Ascending aorta (tissue), 2 donors: ENCODE measurements at regions not wholly inside any gene's neighbourhood (a gene's known extent, or its start where the extent isn't known, plus 50 kb on each side); places are given as distances from the start of the nearest gene placed in this dataset.

Experiments used
- DNase-seq, 2 donors: peaks; one replicate each; pipeline ENCODE4 v3.0.0-alpha.2; 2019; ENCODE audit warnings: low spot score in 2 of 2
- H3K27ac ChIP-seq, 2 donors: fragments of 200-600 bp; sonication (generic); one replicate each; pipeline ENCODE4 v1.5.1; 2016 to 2017; ENCODE audit warnings: mild to moderate bottlenecking in 1 of 2
- H3K27me3 ChIP-seq: fragments of 200-600 bp; sonication (generic); one replicate; pipeline ENCODE4 v1.5.1; 2017
- H3K36me3 ChIP-seq, 2 donors: fragments of 200-600 bp; sonication (generic); one replicate each; pipeline ENCODE4 v1.5.1; 2016
- H3K4me1 ChIP-seq, 2 donors: fragments of 200-600 bp; sonication (generic); one replicate each; pipeline ENCODE4 v1.5.1; 2016 to 2017; ENCODE audit warnings: mild to moderate bottlenecking in 1 of 2
- H3K4me3 ChIP-seq, 2 donors: fragments of 200-600 bp; sonication (generic); one replicate each; pipeline ENCODE4 v1.5.1; 2016 to 2017; ENCODE audit warnings: mild to moderate bottlenecking in 1 of 2
- H3K9me3 ChIP-seq, 2 donors: fragments of 200-600 bp; sonication (generic); one replicate each; pipeline ENCODE4 v1.5.1; 2016
- CTCF ChIP-seq, 3 experiments: fragments of 200-600 bp in 2 of 3; fragments of 450-650 bp in 1 of 3; sonication (generic) in 2 of 3; IDR thresholded peaks; one replicate each; pipeline ENCODE4 v1.5.1; 2016 to 2019; ENCODE audit warnings: antibody characterized with exemption in 3 of 3, mild to moderate bottlenecking in 1 of 3, moderate library complexity in 1 of 3
- intact Hi-C: fragments of 100-400 bp; cut with DNase I; formaldehyde crosslinking; loops from one replicate; pipeline ENCODE4 v1.15.1; 2023

- no peak for DNase-seq
- Histone ChIP-seq H3K27ac (no peak overlapping the region), H3K9me3 (no peaks in the 10 kb centered on the region), H3K4me3 (no peak overlapping the region), H3K4me1 (no peaks in the 10 kb centered on the region), H3K36me3 (no peaks in the 10 kb centered on the region), H3K27me3 (no peaks in the 10 kb centered on the region)
- intact Hi-C loops: no loop called here
- TF ChIP-seq CTCF (IDR thresholded peaks at IDR 0.05): no peak
Observed at GRCh38 chr12:42691991-42692557, 102.5 kb upstream of the PRICKLE1 start.

- Histone ChIP-seq H3K36me3 (no peaks in the 10 kb centered on the region), H3K9me3 (no peaks in the 10 kb centered on the region), H3K4me3 (no peak overlapping the region), H3K27me3 (no peaks in the 10 kb centered on the region), H3K4me1 (no peaks in the 10 kb centered on the region), H3K27ac (no peak overlapping the region)
- intact Hi-C loops: no loop called here
- no peak for DNase-seq
- no peak for TF ChIP-seq CTCF (IDR thresholded peaks at IDR 0.05)
Observed at GRCh38 chr12:42690264-42690663, 100.7 kb upstream of the PRICKLE1 start.

- intact Hi-C loops: no loop called here
- Histone ChIP-seq H3K27ac (no peak overlapping the region), H3K36me3 (no peaks in the 10 kb centered on the region), H3K4me3 (no peak overlapping the region), H3K4me1 (no peaks in the 10 kb centered on the region), H3K9me3 (no peaks in the 10 kb centered on the region), H3K27me3 (no peaks in the 10 kb centered on the region)
- DNase-seq: no peak
- TF ChIP-seq CTCF (IDR thresholded peaks at IDR 0.05): no peak
Observed at GRCh38 chr12:42689699-42690098, 100.2 kb upstream of the PRICKLE1 start.

- no peaks in the 10 kb centered on the region for H3K9me3 ChIP-seq
- no peaks in the 10 kb centered on the region for H3K4me1 ChIP-seq
- no peaks in the 10 kb centered on the region for H3K36me3 ChIP-seq
- no peak for DNase-seq
- no peak overlapping the region for H3K27ac ChIP-seq
- H3K4me3 ChIP-seq: no peak overlapping the region
- intact Hi-C loops: no loop called here
- no peak for TF ChIP-seq CTCF (IDR thresholded peaks at IDR 0.05)
- H3K27me3 ChIP-seq: no peaks in the 10 kb centered on the region
Observed at GRCh38 chr12:42686514-42687172, 97.1 kb upstream of the PRICKLE1 start.

- TF ChIP-seq CTCF (IDR thresholded peaks at IDR 0.05): no peak
- intact Hi-C loops: no loop called here
- no peak overlapping the region for H3K27ac ChIP-seq
Observed at GRCh38 chr12:42684802-42685071, 95.2 kb upstream of the PRICKLE1 start.

More at GRCh38 chr12:42684802-42685071, 95.2 kb upstream of the PRICKLE1 start:
- Histone ChIP-seq H3K9me3 (no peaks in the 10 kb centered on the region), H3K4me3 (no peak overlapping the region), H3K4me1 (no peaks in the 10 kb centered on the region), H3K36me3 (no peaks in the 10 kb centered on the region), H3K27me3 (no peaks in the 10 kb centered on the region)
- no peak for DNase-seq
